ENCODE measurements at regions not wholly inside any gene's neighbourhood (a gene's known extent, or its start where the extent isn't known, plus 50 kb on each side); places are given as distances from the start of the nearest gene placed in this dataset.

DNA sequence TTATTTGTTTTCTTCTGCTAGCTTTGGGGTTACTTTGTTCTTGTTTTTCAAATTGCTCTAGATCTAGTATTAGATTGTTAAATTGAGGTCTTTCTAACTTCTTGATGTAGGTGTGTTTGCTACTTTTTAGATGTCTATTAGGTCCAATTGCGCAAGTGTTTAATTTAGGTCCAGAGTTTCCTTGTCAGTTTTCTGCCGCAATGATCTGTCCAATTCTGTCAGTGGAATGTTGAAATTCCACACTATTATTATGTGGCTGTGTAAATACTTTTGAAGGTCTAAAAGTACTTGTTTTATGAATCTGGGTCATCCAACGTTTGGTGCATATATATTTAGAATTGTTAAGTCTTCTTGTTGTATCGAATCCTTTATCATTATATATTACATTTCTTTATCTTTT lies 324.4 kb upstream of the SGO1 start:
- TF ChIP-seq, protein P1, sequence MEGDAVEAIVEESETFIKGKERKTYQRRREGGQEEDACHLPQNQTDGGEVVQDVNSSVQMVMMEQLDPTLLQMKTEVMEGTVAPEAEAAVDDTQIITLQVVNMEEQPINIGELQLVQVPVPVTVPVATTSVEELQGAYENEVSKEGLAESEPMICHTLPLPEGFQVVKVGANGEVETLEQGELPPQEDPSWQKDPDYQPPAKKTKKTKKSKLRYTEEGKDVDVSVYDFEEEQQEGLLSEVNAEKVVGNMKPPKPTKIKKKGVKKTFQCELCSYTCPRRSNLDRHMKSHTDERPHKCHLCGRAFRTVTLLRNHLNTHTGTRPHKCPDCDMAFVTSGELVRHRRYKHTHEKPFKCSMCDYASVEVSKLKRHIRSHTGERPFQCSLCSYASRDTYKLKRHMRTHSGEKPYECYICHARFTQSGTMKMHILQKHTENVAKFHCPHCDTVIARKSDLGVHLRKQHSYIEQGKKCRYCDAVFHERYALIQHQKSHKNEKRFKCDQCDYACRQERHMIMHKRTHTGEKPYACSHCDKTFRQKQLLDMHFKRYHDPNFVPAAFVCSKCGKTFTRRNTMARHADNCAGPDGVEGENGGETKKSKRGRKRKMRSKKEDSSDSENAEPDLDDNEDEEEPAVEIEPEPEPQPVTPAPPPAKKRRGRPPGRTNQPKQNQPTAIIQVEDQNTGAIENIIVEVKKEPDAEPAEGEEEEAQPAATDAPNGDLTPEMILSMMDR (conservative IDR thresholded peaks at IDR 0.05; ENCODE audit: low read depth in 2 of 2), result no peak
- TF ChIP-seq EZH2phosphoT487 (IDR thresholded peaks at IDR 0.05; ENCODE audit: unreplicated experiment), result no peak
- no peak for TF ChIP-seq REST (IDR thresholded peaks at IDR 0.05; ENCODE audit: unreplicated experiment)
- TF ChIP-seq NANOG (IDR thresholded peaks at IDR 0.05; ENCODE audit: borderline replicate concordance), result no peak
- TF ChIP-seq EZH2 (IDR thresholded peaks at IDR 0.05; ENCODE audit: low read depth, unreplicated experiment), result no peak
- no peak for TF ChIP-seq JUNB (IDR thresholded peaks at IDR 0.05; ENCODE audit: unreplicated experiment)
- no peak for TF ChIP-seq POLR2AphosphoS5 (IDR thresholded peaks at IDR 0.05; ENCODE audit: low read depth)
